AML-193 (cell line): ENCODE measurements at regions not wholly inside any gene's neighbourhood (a gene's known extent, or its start where the extent isn't known, plus 50 kb on each side); places are given as distances from the start of the nearest gene placed in this dataset.

Experiments
- DNase-seq, 2 experiments: peaks; one replicate each; lab custom pipeline; 2025; lab: John Stamatoyannopoulos, UW

- DNase-seq, result no peak
Measured at GRCh38 chr12:61894168-61894567, 366.0 kb upstream of the USP15 start.

- no peak for DNase-seq
Measured at GRCh38 chr12:61896436-61896835, 363.8 kb upstream of the USP15 start.

- no peak for DNase-seq
Measured at GRCh38 chr12:61902403-61902802, 357.8 kb upstream of the USP15 start.

GRCh38 chr12:61911113-61911512, 349.1 kb upstream of the USP15 start:
- no peak for DNase-seq

GRCh38 chr12:61915420-61915819, 344.8 kb upstream of the USP15 start:
- DNase-seq, result no peak

- DNase-seq, result no peak
Measured at GRCh38 chr12:61916831-61917230, 343.4 kb upstream of the USP15 start.

- DNase-seq, result no peak
Measured at GRCh38 chr12:61919686-61920085, 340.5 kb upstream of the USP15 start.

- DNase-seq, result no peak
Measured at GRCh38 chr12:61920230-61920629, 340.0 kb upstream of the USP15 start.

- DNase-seq, result no peak
Measured at GRCh38 chr12:61923152-61923551, 337.1 kb upstream of the USP15 start.

- no peak for DNase-seq
Measured at GRCh38 chr12:61934564-61934963, 325.6 kb upstream of the USP15 start.

GRCh38 chr12:61939977-61940376, 320.2 kb upstream of the USP15 start:
- no peak for DNase-seq

- no peak for DNase-seq
Measured at GRCh38 chr12:61956545-61956944, 303.7 kb upstream of the USP15 start.

GRCh38 chr12:61974461-61974860, 285.7 kb upstream of the USP15 start:
- no peak for DNase-seq

- DNase-seq, result no peak
Measured at GRCh38 chr12:61985830-61986229, 274.4 kb upstream of the USP15 start.

GRCh38 chr12:61987173-61987572, 273.0 kb upstream of the USP15 start:
- no peak for DNase-seq

- DNase-seq, result peak; percentile 42
Measured at GRCh38 chr12:61991661-61992060, 268.5 kb upstream of the USP15 start.

- peak; percentile 71 to 79 for DNase-seq
Measured at GRCh38 chr12:61993734-61994345, 266.4 kb upstream of the USP15 start.

GRCh38 chr12:61996717-61997116, 263.5 kb upstream of the USP15 start:
- no peak for DNase-seq

- DNase-seq, result no peak
Measured at GRCh38 chr12:61998791-61999190, 261.4 kb upstream of the USP15 start.

- peak in 1 of 2 experiments; percentile 2 for DNase-seq
Measured at GRCh38 chr12:61999311-61999710, 260.9 kb upstream of the USP15 start.

GRCh38 chr12:62001424-62001823, 258.8 kb upstream of the USP15 start:
- no peak for DNase-seq

- DNase-seq, result no peak
Measured at GRCh38 chr12:62003226-62003625, 257.0 kb upstream of the USP15 start.

- DNase-seq, result no peak
Measured at GRCh38 chr12:62003701-62004100, 256.5 kb upstream of the USP15 start.

GRCh38 chr12:62005615-62006014, 254.6 kb upstream of the USP15 start:
- no peak for DNase-seq
